Activated naive CD4-positive, alpha-beta T cell treated with anti-CD3 and anti-CD28 coated beads, Interleukin-2, amount 50 U/mL, for 72 hours (primary cell): ENCODE measurements at regions not wholly inside any gene's neighbourhood (a gene's known extent, or its start where the extent isn't known, plus 50 kb on each side); places are given as distances from the start of the nearest gene placed in this dataset.

ENCODE experiments used
- ATAC-seq, 2 donors: fragments of 150-1000 bp; cut with Tn5 transposase; 2 replicates each; pipeline ENCODE4 v1.10.0; 2021; ENCODE audit warnings: mild to moderate bottlenecking in 2 of 2, moderate library complexity in 2 of 2
- DNase-seq, 2 donors: peaks; one replicate each; pipeline ENCODE4 v3.0.0; 2021 to 2022; ENCODE audit warnings: low spot score in 2 of 2
- H3K27ac Mint-ChIP-seq, 2 donors: one replicate each; pipeline ENCODE4 v1.8.0; 2022; ENCODE audit warnings: mild to moderate bottlenecking in 2 of 2, mixed read lengths in 2 of 2
- H3K36me3 Mint-ChIP-seq, 2 donors: one replicate each; pipeline ENCODE4 v1.8.0; 2022; ENCODE audit warnings: mixed read lengths in 2 of 2
- H3K9me3 Mint-ChIP-seq, 2 donors: one replicate each; pipeline ENCODE4 v1.8.0; 2022; ENCODE audit warnings: mixed read lengths in 2 of 2

- Mint-ChIP-seq H3K27ac (no peak overlapping the region), H3K9me3 (peaks cover under 1 to 5% of the 10 kb centered on the region in 2 donors), H3K36me3 (peaks cover 2 to 4% of the 10 kb centered on the region in 2 donors)
- no peak for DNase-seq
- no peak for ATAC-seq
Observed at GRCh38 chr11:69566001-69566400, 75.0 kb upstream of the CCND1 start.

- DNase-seq: no peak
- no peak for ATAC-seq
- Mint-ChIP-seq H3K27ac (no peak overlapping the region), H3K9me3 (no peaks in the 10 kb centered on the region), H3K36me3 (no peaks in the 10 kb centered on the region)
Observed at GRCh38 chr11:69567951-69568808, 72.8 kb upstream of the CCND1 start.

- Mint-ChIP-seq H3K36me3 (no peaks in the 10 kb centered on the region), H3K9me3 (no peaks in the 10 kb centered on the region), H3K27ac (no peak overlapping the region)
- ATAC-seq (no peak), DNase-seq (no peak)
Observed at GRCh38 chr11:69568809-69569097, 72.2 kb upstream of the CCND1 start.

GRCh38 chr11:69569306-69570200, 71.4 kb upstream of the CCND1 start:
- Mint-ChIP-seq H3K27ac (no peak overlapping the region), H3K9me3 (no peaks in the 10 kb centered on the region), H3K36me3 (no peaks in the 10 kb centered on the region)
- DNase-seq (no peak), ATAC-seq (no peak)

GRCh38 chr11:69572233-69572860, 68.6 kb upstream of the CCND1 start:
- ATAC-seq (no peak), DNase-seq (no peak)
- no peaks in the 10 kb centered on the region for H3K9me3 Mint-ChIP-seq
- no peaks in the 10 kb centered on the region for H3K36me3 Mint-ChIP-seq
- H3K27ac Mint-ChIP-seq: no peak overlapping the region

GRCh38 chr11:69572861-69573260, 68.1 kb upstream of the CCND1 start:
- Mint-ChIP-seq H3K36me3 (no peaks in the 10 kb centered on the region), H3K27ac (no peak overlapping the region), H3K9me3 (no peaks in the 10 kb centered on the region)
- DNase-seq (no peak), ATAC-seq (no peak)

DNA sequence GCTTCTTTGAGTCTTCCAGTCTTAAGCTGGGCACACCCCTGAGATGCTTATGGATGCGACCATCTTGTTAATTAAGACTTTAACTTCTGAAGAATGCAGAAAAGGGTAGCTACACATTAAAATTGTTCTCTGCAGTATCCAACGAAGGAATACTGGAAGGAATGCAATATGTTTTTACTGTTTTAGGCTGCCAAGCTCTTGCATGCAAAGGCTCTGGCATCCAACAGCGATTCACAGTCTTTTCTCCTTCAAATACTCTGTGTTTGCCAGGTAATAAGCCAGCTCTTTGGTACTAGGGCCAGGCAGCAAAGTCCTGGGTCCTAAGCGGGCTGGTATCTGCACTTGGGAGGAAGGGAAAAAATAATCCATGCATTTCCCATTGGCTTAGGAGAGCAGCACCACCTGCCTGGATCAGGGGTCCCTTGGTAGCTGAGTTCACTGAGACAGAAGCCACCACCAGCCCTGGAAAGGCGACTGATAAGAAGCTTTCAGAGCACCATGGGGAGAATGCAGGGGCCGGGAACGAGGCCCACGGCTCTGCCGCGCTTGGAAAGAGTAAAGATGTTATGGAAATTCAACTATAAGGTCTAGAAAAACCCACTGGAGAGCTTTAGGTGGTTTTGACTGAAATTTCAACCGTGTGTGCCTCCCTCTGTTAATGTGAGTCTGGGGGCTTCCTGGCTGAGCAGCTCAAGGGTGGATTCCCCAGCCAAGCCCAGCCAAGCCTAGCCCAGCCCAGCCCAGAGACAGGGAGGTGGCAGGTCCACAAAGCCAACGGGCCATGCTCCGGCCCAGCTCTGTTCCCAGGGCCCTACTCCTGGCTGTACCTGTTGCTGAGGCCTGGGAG, 67.0 kb upstream of the CCND1 start:
- Mint-ChIP-seq H3K36me3 (no peaks in the 10 kb centered on the region), H3K27ac (no peak overlapping the region), H3K9me3 (no peaks in the 10 kb centered on the region)
- DNase-seq (no peak), ATAC-seq (no peak)

DNA sequence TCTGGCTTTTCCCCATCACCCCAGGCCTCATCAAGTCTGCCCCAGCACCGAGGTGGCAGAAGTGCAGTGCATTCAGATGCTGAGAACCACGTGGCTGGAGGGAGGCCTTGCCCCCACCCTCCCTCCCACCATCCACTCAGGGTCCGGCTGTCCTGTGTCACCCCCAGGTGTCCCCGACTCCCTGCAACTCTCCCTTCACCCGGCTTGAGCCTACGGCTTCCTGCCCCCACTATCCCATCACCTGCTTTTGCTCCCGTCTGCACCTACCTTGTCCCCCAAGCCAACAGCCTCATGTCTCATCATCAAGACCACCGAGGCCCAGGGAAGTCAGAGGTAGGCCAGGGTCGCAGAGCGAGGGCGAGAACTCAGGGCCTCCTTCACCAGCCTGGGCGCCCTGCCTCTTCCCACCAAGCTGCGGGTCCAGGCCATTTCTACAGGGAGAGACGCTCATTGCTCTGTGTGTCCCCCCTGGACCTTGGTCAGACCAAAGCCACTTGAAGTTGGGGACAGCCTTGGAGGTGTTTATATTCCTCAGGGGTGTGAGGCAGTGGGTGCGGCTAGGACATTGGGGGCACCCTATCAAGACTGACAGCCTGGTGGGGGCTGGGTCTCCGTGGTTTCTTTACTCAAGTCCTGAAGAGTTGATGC, 66.2 kb upstream of the CCND1 start:
- no peaks in the 10 kb centered on the region for H3K9me3 Mint-ChIP-seq
- H3K27ac Mint-ChIP-seq: no peak overlapping the region
- ATAC-seq (no peak), DNase-seq (no peak)
- H3K36me3 Mint-ChIP-seq: no peaks in the 10 kb centered on the region

DNA sequence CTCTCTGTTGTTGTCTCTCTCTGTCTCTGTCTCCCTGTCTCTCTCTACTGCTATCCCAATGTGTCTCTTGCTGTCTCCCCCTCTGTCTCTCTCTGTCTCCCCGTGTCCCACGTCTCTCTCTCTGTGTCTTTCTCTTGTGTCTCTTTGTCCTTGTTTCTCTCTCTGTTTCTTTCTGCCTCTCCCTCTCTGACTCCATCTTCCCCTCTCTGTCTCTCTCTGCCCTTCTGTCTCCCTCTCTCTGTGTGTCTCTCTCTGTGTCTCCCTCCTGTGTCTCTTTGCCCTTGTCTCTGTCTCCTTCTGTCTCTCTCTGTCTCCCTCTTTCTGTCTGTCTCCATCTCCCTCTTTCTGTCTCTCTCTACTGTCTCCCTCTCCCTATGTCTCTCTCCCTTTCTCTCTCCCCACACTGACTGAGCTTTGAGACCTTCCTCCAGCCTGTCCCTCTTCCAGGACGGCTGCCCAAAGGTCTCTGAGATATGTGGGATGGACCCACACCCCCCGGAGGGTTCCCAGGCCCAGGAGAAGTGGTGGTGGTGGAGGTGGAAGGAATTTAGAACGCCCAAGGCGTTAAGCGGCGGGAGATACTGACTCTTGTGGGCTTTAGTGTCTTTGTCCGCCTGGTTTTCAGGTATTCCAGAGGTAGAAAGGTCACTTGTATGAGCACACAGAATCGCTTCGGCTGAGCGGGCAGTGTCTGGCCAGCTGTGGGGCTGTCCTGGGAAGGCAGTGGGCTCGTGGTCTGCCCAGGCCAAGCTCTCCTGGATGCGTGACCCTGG, 65.5 kb upstream of the CCND1 start:
- DNase-seq (no peak), ATAC-seq (no peak)
- H3K9me3 Mint-ChIP-seq: no peaks in the 10 kb centered on the region
- no peak overlapping the region for H3K27ac Mint-ChIP-seq
- no peaks in the 10 kb centered on the region for H3K36me3 Mint-ChIP-seq

DNA sequence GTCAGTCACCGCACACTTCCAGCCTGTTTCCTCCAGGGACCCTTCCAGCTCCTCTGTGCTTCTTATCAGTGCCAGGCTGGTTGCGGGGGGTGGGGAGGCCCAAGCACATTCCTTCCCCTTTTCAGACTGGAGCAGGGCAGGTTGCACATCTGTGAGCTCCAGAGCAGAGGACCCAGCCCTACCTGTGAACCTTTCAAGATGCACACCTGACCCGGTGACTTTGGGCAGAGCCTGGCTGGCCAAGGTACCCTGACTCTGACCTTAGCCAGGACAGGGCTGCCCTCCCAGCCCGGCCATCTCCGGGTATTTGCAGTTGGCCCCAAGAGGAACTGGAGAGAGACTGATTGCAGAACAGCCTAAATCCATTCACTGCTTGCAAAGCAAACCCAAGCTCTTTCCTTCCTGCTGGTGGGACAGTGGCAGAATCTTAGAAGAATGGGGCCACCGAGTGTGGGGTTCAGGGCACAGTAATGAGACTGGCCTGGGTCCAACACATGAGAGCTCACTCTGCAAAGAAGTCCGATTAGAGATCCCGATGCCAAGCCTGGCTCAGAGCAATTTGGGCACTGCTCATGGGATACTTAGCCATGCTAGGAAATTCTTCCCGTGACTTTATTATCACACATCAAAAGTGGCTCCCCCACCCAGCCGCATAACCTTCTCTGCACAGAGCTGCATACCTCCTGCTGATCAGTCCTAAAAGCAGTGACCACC, 64.7 kb upstream of the CCND1 start:
- DNase-seq (no peak), ATAC-seq (no peak)
- Mint-ChIP-seq H3K9me3 (no peaks in the 10 kb centered on the region), H3K27ac (no peak overlapping the region), H3K36me3 (no peaks in the 10 kb centered on the region)

DNA sequence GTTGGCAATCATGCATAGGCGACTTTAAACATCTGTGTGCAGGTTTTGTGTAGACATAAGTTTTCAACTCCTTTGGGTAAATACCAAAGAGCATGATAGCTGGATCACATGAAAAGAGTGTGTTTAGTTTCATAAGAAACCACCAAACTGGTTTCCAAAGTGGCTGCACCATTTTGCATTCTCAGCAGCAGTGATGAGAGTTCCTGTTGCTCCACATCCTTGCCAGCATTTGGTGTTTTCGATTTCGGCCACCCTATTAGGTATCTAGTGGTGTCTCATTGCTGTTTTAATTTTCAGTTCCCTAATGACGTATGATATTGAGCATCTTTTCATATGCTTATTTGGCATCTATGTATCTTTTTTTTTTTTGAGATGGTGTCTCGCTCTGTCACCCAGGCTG, 62.8 kb upstream of the CCND1 start:
- Mint-ChIP-seq H3K9me3 (no peaks in the 10 kb centered on the region), H3K36me3 (no peaks in the 10 kb centered on the region), H3K27ac (no peak overlapping the region)
- no peak for ATAC-seq
- DNase-seq: no peak

DNA sequence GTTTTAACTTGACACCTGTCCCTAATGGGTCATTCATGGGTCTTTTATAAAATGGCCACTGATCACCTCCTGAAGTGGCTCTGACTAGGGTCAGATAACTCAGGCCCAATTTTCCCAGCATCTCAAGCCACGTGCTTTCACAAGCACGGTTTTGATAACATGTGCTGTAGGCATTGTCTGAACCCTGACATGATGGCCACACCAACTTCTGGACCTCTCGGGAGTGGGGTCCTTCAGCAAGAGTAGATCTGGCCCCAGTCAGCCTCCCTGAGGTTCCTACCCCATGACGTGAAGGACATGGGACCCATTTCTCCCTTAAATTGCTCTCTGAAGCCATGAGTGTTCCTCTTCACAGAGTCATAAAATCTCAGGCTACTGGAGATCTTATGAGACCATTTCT, 60.4 kb upstream of the CCND1 start:
- ATAC-seq: no peak
- Mint-ChIP-seq H3K27ac (no peak overlapping the region), H3K9me3 (no peaks in the 10 kb centered on the region), H3K36me3 (no peaks in the 10 kb centered on the region)
- DNase-seq: no peak

- DNase-seq (no peak), ATAC-seq (no peak)
- no peaks in the 10 kb centered on the region for H3K9me3 Mint-ChIP-seq
- no peaks in the 10 kb centered on the region for H3K36me3 Mint-ChIP-seq
- H3K27ac Mint-ChIP-seq: no peak overlapping the region
Observed at GRCh38 chr11:69582756-69583467, 58.0 kb upstream of the CCND1 start.

- no peaks in the 10 kb centered on the region for H3K36me3 Mint-ChIP-seq
- no peaks in the 10 kb centered on the region for H3K9me3 Mint-ChIP-seq
- no peak for ATAC-seq
- DNase-seq: no peak
- H3K27ac Mint-ChIP-seq: no peak overlapping the region
Observed at GRCh38 chr11:69584160-69584559, 56.8 kb upstream of the CCND1 start.
